Glomerular endothelial cell (primary cell): ENCODE measurements at regions not wholly inside any gene's neighbourhood (a gene's known extent, or its start where the extent isn't known, plus 50 kb on each side); places are given as distances from the start of the nearest gene placed in this dataset.

ENCODE experiments used
- DNase-seq: peaks from one replicate; pipeline ENCODE4 v3.0.0-alpha.2; 2011; ENCODE audit warnings: low read depth, low spot score; ENCODE audit errors: extremely low read depth

DNA sequence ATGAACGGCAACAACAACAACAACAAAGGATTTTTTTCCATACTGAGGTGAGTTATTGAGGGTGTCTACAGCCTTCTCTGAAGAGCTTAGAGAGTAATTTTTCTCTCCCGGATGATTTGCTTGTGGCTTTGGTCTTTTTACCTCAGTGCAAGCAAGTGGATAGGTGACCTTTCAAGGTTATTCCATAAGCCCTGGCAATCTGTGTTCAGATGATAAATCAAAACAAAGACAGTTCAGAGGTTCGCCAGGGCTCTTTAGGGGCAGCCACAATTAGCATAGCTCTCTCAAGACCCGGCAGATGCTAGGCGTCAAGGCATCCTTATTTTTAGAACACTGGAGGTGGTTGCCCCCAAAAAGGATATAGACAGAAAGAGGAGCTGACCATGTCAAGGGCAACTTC lies 417.9 kb upstream of the C9orf72 start:
- no peak for DNase-seq

DNA sequence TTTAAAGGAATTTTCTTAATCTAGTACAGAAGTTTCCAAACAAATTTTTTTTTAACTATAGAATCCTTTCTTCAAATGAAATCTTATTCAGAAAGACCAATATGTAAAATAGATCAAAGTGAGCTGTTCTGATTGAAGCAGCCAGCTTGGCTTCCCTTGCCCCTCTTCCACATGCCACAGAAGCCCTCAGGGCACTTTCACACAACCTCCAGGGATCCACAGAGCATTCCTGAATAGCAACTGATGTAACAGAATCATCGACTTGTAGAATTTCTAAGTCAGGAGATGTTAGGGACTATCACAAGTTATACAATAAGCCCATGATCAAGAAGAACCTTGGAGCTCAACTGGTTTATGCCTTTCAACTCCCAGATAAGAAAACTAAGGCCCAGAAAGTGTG lies 427.8 kb upstream of the C9orf72 start:
- DNase-seq: no peak

DNA sequence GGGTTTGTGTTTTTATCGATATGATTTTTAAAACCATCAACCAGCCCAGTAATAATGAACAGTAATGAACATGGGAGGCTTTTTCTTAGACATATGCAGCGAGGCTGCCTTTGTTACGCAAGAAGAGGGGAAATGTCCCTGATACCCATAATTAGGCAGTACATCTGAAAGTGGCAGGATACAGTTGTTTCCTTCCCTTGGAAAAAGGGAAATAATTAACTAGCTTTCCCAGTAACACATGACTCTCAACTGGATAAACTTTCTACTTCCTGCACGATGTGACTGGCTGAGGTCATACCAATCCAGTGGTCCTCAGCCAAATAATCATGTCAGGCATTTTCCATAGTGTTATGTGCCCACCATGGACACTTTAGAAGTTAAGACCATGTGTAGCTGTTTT lies 431.6 kb upstream of the C9orf72 start:
- DNase-seq: no peak

DNA sequence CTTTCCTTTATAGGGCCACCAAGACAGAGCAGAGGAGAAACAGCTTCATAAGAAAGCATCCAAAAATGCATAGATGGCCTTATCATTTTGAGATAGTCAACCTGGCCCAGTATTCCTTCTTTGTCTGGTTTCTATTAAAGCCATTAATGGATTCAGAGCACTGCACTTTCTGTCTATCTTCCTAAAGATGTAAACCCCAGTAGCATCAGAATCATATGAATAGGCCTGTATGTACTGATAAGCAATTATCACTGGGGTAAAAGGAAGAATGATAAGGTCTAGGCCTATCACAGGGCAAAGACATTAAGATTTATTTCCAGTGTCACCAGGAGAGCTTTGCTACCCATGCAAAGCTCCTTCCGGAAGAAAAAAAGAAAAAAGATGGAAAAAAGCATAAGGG lies 432.5 kb upstream of the C9orf72 start:
- no peak for DNase-seq

DNA sequence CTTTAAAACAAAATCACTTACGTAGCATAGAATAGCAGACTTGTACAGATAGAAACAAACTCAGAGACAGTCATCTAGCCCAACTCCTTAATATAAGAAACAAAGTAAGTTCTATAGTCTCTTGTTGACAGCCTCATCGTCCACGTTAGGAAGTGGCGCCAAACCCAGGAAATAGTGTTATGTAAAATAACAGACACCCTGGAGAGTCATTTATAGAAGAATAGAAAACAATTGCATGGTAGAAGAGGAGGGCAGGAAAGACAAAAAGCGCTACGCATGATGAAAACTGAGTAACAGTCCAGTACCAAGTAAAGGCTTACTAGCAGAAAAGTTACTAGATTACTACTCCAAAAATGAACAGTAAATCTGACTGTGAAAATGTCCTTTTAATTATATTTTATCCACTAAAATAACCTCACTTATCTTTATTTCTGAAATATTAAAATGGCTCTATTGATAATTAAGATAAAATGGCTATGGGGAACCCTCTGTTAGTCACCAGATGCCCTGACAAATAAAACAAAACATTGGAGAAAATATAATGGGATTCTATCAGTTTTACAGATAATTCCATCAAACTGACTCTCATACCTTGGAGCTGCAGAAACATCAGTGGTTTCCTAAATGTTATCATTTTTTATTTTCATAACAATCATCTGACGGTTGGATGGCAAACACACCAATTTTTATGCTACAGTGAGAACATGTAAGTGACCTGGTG lies 434.0 kb upstream of the C9orf72 start:
- no peak for DNase-seq

DNA sequence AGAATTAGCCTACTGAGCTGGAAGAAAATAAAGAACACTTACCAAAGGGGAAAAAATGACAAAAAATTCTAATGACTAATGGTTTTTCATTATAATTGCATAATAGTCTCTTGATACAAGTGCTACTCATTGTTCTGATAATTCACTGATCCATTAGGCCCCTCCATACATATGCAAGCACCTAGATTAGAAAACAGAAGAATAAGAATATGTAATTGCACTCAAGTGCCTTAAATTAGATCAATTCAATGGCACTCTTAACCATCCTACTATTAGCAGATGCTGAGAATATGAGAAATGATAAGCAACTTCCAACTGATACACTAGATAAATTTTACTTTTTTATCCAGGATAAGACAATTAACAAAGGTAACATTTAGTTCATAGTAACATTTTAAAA lies 440.9 kb upstream of the C9orf72 start:
- no peak for DNase-seq

DNA sequence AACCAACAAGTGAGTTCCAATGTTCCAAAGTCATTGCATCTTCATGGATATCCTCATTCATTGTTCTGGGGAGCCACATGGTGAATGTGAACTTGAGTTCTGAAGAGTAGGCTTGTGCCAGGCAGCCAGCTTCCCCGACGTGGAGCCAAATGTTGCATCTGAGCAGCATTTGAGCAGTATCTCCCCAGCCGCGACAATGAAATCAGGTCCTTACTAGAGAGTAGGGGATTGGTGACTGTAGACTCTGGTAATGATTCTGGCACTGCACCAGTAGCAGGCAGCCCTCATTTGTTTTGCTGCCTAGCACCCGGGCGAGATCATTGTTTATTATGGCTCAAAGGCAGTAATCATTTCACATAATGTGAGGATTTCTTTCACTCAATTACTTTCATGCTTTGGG lies 451.4 kb upstream of the C9orf72 start:
- no peak for DNase-seq

DNA sequence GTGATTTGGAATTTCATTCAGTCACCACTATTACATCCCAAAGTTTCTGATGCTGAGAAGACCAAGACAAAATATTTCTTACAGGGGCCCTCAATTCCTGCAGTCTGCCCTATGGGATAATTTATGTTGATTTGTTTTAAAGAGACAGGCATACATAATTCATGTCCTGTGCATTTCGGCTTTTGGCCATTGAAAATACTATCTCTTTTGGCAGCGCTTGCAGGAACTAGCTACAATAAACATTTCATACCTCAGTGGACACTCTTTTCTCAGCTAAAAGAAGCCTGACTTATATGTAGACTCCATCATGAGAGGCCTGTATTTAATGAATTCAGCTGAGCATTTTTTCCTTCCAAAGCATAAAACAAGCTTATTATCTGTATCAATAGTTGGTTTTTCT lies 451.9 kb upstream of the C9orf72 start:
- no peak for DNase-seq

DNA sequence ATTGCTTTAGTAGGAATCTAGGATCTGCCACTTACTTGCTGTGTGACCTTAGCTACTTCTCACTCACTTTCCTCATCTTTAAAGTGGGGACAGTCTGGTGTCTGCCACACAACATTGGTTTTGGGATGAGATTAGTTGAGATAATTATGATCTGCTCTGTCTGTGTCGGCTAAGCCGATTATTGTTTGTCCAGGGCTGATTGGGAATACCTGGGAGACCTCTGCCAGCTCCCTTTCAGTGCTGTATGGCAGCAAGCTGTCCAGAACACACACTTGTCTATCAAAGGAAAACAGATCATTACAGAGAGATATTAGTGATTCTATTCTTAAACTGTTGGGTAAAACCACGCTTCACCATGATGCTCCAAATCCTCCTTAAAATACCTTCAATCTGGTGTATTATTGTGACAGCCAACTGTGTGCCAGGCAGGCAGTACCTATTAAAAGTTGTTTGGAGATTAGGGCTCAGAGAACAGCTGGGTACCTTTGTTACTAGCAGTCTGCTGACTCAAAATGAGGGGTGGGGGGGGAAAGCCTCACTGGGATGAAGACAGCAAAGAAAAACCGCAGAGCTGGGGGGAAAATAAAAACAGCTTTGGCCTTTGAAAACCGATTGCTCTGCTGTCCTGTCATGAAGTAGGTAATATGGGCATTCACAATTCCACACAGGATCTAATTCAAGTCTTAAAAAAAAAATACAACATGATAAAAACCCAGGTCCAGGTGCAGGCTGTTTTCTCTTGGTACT lies 458.4 kb upstream of the C9orf72 start:
- no peak for DNase-seq

DNA sequence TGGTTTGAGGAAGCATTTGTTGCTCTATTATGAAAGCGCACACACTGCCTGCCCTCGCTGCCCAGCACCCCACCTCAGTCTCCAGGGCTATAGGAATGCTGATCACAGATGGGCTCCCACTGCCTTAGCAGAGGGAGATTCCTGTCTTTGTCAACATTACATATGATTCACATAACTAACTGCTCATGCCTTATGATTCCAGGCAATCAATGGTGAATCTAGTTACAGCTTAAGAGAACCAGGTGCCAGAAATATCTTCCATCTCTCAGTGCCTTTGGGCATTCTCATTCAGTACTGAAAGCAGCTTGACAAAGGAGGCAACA lies 458.9 kb upstream of the C9orf72 start:
- no peak for DNase-seq

DNA sequence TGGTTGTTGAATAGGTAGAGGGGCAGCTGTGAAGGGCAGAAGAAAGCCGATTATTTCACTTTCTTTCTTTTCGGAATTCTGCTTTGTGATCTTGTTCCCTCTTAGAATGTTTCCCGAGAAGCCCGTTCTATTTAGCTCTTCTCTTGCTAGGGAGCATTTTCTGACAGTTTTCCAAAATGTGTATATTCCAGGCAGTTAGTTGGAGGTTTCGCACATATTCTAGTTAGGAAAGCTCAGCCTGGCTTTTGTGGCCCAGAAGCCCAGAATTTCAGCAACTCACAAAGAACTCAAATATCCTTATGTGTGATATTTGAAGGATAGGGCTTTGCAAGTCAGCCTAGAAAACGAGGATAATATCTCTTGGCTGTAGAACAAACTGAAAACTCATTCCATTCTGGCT lies 461.0 kb upstream of the C9orf72 start:
- no peak for DNase-seq

DNA sequence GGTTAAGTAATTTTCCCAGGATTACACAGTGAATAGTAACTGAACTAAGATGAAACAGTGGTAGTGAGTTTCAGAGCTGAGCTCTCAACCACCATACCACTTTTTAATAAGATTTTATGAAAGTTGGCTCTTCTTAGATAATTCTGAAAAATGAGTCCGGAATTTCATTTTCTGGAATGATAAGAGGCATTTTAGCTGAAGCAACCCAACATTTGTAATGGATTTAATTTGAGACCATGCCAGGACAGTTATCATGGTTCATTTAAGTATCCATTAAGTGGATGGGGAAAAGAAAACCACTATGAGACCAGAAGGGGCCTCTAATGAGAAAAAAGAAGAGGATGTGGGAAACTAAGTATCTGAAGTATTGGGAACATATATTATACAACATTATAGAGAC lies 464.7 kb upstream of the C9orf72 start:
- DNase-seq: no peak

DNA sequence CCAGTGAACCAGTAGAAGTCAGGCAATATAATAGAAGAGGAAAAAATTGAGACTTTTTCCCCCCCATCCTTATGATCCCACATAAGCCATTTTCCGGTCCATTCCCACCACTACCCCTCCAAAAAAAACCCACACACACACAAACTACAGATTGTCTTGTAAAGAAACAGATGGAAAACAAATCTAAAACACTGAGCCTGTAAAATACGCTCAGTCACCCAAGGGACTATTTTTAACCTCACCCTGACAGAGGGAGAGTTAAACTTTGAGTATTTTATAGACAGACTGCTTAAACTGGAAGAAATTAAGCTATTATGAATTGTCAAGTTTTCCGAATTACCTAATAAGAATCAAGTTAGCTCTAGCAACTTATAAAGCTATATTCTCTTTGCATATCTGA lies 471.8 kb upstream of the C9orf72 start:
- no peak for DNase-seq

DNA sequence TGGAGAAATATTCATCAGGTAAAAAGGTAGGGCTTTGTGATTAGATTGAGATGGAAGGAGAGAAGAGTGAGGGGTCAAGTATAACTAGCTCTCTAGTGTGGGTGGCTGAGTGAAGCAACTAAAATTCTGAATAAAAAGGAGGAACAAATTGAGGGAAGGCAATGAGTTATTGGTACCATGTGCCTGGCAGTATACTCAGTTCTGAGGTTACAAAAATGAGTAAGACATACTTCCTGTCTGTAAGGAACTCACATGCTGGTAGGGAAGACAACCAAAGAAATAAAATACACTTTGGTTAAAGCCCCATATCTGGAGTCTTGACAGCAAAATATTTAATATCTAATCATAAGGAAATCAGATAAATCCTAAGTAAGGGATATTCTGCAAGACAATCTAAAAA lies 476.8 kb upstream of the C9orf72 start:
- DNase-seq: no peak

DNA sequence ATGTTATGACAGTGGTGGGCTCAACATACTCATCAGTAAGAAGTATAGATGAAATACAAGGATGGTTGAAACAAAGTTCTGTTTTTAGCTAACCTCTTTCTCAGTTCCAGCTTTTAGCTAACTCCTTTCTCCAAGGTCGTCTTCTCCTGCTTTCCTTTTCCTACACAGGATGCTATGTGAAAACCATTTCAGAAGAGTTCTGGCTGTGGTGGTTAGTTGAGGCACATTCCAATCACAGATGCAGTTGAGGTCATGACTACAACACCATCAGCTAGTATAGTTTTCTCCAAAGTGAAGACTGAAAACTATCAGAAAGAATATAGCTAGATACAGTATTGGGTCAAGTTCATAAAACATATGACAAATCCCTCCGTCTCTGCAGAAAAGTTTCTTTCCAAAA lies 477.7 kb upstream of the C9orf72 start:
- no peak for DNase-seq

DNA sequence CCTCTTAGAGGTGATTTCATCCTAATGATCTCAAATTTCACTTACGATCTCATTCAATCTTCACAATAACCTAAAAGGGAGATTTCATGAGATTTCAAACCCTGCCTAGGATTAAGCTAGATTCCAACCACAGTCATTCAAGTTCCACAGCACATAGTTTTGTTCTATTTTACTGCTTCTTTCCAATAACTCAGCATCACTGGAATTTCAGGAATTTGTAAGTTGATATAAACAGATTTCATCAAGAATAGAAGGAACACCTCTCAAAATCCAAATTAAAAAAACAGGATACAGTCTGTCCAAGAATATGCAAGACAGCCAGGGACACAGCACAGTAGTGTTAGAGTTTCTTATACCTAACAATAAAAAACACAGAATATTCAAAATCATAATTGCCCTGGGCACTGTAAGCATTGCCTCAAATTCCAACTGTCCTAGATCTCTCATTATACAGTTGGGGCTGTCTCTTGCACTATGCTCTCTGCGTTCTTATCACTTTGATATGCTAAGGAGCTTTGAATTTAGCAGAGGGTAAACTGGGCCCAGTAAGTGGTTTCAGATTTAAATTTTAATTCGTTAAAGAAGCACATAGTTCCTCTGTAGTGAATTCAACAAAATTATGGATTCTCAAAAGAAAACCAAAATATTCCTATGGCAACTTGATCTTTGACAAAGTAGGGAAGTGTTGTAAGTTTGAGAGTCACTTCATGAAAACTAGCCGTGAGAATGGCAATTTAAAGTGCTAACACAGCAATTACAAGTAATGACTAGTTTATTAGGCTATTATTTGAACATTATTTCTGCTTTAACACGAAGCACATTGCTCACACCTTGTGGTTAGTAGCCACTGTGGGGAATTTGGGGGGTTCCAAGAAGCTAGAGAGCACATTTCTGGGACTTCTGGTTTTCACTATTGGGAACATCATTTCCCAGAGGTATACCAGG lies 478.6 kb upstream of the C9orf72 start:
- DNase-seq: no peak

DNA sequence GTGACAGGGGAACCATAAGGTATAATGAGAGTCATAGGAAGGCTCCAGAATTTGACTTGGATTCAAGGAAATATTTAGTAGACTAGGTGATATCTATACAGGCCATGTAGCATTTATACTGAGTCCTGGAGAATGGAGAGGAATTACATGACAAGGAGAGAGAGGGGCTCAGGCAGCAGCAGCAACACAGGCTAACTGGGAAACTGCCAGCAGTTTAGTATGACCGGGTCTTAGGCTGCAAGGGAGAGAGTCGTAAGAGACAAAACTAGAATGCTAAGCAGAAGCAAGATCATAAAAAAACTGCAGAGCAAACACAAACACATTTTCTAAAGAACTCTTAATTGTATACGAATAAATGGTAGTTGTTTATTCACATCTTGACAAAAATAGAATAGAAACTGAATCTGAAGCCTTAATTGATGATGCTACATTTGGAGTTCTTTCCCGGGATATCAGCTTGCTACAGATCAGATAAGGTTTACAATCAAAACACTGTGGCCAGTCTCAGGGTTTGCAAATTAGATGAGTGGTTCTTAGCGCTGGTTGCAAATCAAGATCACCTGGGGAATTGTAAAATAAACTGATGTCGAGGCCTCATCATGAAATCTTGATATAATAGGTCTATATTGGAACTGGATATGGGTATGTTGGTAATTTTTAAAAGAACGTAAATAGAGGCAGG lies 480.0 kb upstream of the C9orf72 start:
- no peak for DNase-seq

DNA sequence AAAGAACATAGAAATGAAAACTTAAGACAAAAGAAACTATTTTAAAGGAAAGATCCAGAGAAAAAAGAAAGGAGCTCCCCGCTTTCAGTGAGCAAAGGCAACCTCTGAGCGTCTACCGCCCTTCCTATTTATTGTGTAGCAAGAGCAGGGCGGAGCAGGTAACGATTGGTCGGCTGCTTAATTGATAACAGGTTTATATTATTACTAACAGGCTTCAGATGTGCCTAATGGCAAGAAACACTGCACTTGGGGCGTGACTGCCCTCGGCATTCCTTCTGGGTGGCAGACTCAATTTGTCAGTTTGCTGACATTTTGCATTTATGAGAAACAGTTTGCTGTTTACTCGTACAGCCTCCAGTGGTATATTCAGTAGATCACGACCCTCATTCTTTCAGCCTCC lies 482.7 kb upstream of the C9orf72 start:
- no peak for DNase-seq

DNA sequence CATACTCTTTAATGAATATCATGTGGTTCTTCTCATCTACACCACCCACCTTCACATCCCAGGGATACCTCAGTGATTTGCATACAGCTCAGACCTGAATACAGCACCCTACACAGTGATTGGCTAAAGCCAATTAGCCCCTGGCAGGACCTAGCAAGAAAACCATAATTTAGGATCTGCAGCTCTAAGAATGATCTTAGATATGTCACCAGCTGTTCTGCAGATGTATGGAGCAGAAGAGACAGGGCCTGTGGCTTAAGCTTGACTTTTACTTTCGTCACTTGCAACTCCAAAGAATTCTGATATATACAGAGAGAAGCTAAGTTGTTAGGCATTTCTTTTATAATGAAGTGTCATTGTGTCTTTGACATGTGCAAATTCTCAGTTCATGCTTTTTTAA lies 483.2 kb upstream of the C9orf72 start:
- DNase-seq: no peak

DNA sequence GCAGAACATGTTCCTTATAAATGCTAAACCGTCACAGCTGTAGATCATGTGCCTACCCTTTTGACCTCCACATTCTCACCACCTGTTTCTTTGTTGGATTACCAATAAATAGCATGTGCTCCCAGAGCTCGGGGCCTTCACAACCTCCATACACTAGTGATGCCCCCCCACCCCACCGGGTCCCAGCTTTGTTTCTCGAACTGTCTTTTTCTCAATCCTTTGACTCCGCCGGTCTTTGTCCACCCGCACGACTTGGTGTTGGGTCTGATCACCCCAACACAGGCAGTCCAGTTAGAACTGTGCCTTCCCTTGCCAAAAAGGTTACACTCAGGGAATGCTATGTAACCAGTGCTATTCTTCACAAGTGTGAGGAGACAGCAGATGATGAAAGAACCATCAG lies 485.9 kb upstream of the C9orf72 start:
- DNase-seq: no peak

DNA sequence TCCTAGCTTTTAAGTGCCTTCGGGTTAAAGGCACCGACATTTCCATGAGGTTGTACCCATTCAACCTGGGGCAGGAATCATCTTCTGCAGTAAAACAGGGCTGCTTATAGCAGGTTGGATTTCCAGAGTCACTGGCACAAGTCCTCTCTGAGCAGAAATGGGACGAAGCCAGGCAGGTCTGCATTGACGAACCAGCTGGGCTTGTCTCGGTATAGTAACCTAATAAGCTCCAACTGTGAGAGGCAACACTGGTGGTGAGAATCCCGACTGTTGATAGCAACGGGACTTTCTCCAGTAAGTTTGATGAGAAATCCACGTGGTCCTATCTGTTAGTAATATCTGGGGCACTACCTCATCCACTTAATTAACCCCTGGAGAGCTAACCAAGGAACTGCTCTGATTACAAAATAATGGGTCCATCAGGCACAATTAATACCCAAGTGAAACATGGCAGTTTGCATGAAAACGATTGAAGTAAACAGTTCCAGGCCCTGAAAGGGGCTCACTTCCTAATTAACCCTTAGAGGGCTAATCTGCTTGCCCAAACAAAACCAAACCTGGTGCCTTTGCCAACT lies 491.0 kb upstream of the C9orf72 start:
- no peak for DNase-seq
